ENCODE measurements at regions not wholly inside any gene's neighbourhood (a gene's known extent, or its start where the extent isn't known, plus 50 kb on each side); places are given as distances from the start of the nearest gene placed in this dataset.

DNA sequence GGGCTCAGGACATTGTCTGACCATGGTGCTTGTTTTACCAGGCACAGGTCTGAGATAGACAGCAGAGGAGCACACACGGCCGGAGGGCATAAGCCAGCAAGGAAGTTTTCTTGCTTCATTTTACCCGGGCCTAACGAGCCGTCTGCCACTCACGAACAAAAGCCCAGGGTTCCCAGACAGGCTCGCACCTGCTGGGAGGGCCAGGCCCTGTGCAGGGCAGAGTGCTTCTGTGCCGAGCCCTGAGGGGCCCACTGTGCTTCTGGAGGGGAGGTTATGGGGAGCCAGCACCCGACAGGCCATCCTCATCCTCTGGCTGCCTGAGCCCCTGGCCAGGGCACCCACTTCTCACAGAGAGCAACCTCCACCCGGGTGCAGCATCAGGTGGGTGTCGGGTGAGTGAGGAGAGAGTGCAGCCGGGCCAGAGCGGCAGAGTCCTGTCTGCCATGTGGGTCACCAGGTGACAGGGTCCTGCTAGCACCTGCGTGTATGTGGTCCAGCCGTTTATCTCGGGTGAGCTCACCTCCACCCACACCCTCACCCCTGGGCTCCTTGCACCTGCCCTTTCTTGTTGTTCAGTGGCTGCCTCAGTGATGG is 297.9 kb downstream of the NDUFA10 start:
- no peak overlapping the region for H3K9ac ChIP-seq (ENCODE audit: control insufficient read depth, extremely low read depth, insufficient read depth, low read length)
- H2AFZ ChIP-seq (ENCODE audit: control insufficient read depth, low read length), result no peak overlapping the region
- FAIRE-seq (no peak), DNase-seq (ENCODE audit: low read depth, low spot score) (no peak)
- H3K36me3 ChIP-seq (ENCODE audit: control insufficient read depth in 2 of 2, extremely low read depth in 1 of 2, insufficient read depth in 2 of 2, low read length in 2 of 2), result no peaks in the 10 kb centered on the region
- no peaks in the 10 kb centered on the region for H3K79me2 ChIP-seq (ENCODE audit: control insufficient read depth, insufficient read depth, low read length)
- H3K9me1 ChIP-seq (ENCODE audit: control insufficient read depth, extremely low read depth, insufficient read depth, low read length), result no peaks in the 10 kb centered on the region
- dilution Hi-C loops (cut with MboI; ENCODE audit: extremely low pct_ligation_motif_present, low sequenced_read_pairs), result no loop called here
- H4K20me1 ChIP-seq (ENCODE audit: control insufficient read depth, extremely low read depth, insufficient read depth, low read length), result no peaks in the 10 kb centered on the region
- no peaks in the 10 kb centered on the region for H3K9me3 ChIP-seq (ENCODE audit: control insufficient read depth, low read depth, low read length)
- no peak for TF ChIP-seq EZH2 (IDR thresholded peaks at IDR 0.05; ENCODE audit: low read length)
- TF ChIP-seq, protein P1, sequence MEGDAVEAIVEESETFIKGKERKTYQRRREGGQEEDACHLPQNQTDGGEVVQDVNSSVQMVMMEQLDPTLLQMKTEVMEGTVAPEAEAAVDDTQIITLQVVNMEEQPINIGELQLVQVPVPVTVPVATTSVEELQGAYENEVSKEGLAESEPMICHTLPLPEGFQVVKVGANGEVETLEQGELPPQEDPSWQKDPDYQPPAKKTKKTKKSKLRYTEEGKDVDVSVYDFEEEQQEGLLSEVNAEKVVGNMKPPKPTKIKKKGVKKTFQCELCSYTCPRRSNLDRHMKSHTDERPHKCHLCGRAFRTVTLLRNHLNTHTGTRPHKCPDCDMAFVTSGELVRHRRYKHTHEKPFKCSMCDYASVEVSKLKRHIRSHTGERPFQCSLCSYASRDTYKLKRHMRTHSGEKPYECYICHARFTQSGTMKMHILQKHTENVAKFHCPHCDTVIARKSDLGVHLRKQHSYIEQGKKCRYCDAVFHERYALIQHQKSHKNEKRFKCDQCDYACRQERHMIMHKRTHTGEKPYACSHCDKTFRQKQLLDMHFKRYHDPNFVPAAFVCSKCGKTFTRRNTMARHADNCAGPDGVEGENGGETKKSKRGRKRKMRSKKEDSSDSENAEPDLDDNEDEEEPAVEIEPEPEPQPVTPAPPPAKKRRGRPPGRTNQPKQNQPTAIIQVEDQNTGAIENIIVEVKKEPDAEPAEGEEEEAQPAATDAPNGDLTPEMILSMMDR (optimal IDR thresholded peaks at IDR 0.05 in 1 of 3, IDR thresholded peaks at IDR 0.05 in 1 of 3, conservative IDR thresholded peaks at IDR 0.05 in 1 of 3; ENCODE audit: extremely low read depth in 1 of 3, insufficient read depth in 2 of 3, low read length in 3 of 3), result no peak
- H3K4me3 ChIP-seq (ENCODE audit: control insufficient read depth in 2 of 3, extremely low read depth in 1 of 3, insufficient read depth in 2 of 3, low read depth in 1 of 3, low read length in 3 of 3), result no peak overlapping the region
- H3K27ac ChIP-seq (ENCODE audit: control insufficient read depth, insufficient read depth, low read length), result no peak overlapping the region
- H3K4me2 ChIP-seq (ENCODE audit: control insufficient read depth, extremely low read depth, insufficient read depth, low read depth, low read length), result no peak overlapping the region
- no peaks in the 10 kb centered on the region for H3K4me1 ChIP-seq (ENCODE audit: control insufficient read depth, extremely low read depth, insufficient read depth, low read length)
- peaks cover 15% of the 10 kb centered on the region for H3K27me3 ChIP-seq (ENCODE audit: control insufficient read depth, extremely low read depth, insufficient read depth, low read length)

DNA sequence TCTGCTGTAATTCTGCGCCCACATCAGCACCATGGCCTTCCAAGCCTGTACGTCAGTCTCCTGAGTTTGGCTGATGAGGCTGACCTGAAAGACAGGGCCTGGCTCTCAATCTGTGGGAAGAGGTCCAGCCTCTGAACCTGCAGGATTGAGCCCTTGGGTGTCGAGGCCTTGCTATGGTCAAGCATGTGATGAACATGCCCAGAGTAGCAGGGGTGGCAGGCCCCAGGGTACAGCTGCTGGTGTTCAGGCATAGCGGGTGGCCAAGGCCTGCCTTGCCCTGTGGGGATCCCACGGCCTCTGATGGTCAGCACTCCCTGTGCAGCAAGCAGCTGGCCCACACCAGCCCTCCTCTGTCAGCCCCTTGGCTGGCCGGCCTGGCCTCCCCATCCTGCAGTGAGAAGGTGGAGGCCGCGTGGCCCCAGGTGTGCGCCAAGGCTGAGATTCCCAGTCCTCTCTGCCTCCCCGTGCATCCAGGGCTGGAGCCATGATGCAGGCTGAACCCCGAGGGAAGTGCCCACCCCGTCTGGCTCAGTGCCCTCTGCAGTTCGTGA is 298.4 kb downstream of the NDUFA10 start:
- Histone ChIP-seq H3K79me2 (ENCODE audit: control insufficient read depth, insufficient read depth, low read length) (no peaks in the 10 kb centered on the region), H3K36me3 (ENCODE audit: control insufficient read depth in 2 of 2, extremely low read depth in 1 of 2, insufficient read depth in 2 of 2, low read length in 2 of 2) (no peaks in the 10 kb centered on the region), H3K27ac (ENCODE audit: control insufficient read depth, insufficient read depth, low read length) (no peak overlapping the region), H3K27me3 (ENCODE audit: control insufficient read depth, extremely low read depth, insufficient read depth, low read length) (peaks cover 15% of the 10 kb centered on the region), H2AFZ (ENCODE audit: control insufficient read depth, low read length) (no peak overlapping the region), H3K4me2 (ENCODE audit: control insufficient read depth, extremely low read depth, insufficient read depth, low read depth, low read length) (no peak overlapping the region), H3K9me3 (ENCODE audit: control insufficient read depth, low read depth, low read length) (no peaks in the 10 kb centered on the region), H4K20me1 (ENCODE audit: control insufficient read depth, extremely low read depth, insufficient read depth, low read length) (no peaks in the 10 kb centered on the region), H3K4me3 (ENCODE audit: control insufficient read depth in 2 of 3, extremely low read depth in 1 of 3, insufficient read depth in 2 of 3, low read depth in 1 of 3, low read length in 3 of 3) (no peak overlapping the region), H3K9ac (ENCODE audit: control insufficient read depth, extremely low read depth, insufficient read depth, low read length) (no peak overlapping the region), H3K4me1 (ENCODE audit: control insufficient read depth, extremely low read depth, insufficient read depth, low read length) (no peaks in the 10 kb centered on the region), H3K9me1 (ENCODE audit: control insufficient read depth, extremely low read depth, insufficient read depth, low read length) (no peaks in the 10 kb centered on the region)
- dilution Hi-C loops (cut with MboI; ENCODE audit: extremely low pct_ligation_motif_present, low sequenced_read_pairs), result no loop called here
- no peak for TF ChIP-seq EZH2 (IDR thresholded peaks at IDR 0.05; ENCODE audit: low read length)
- TF ChIP-seq, protein P1 (optimal IDR thresholded peaks at IDR 0.05 in 1 of 3, IDR thresholded peaks at IDR 0.05 in 1 of 3, conservative IDR thresholded peaks at IDR 0.05 in 1 of 3; ENCODE audit: extremely low read depth in 1 of 3, insufficient read depth in 2 of 3, low read length in 3 of 3), result no peak
- FAIRE-seq, result no peak
- DNase-seq (ENCODE audit: low read depth, low spot score), result no peak

Data from keratinocyte (primary cell).